HepG2 (cell line): ENCODE measurements at regions not wholly inside any gene's neighbourhood (a gene's known extent, or its start where the extent isn't known, plus 50 kb on each side); places are given as distances from the start of the nearest gene placed in this dataset.

Experiments
- ATAC-seq: fragments of 200-7000 bp; cut with Tn5 transposase; 3 replicates; pipeline ENCODE4 v1.9.1; 2020; ENCODE audit warnings: mild to moderate bottlenecking, moderate library complexity
- BruUV-seq: library from RNA; stranded (reverse); fragments of 400-500 nt; replicated peaks from 2 replicates; lab custom pipeline; 2021; lab: Mats Ljungman, UMichigan
- CTCF ChIA-PET: fragments of 300-600 bp; formaldehyde crosslinking; extraction: SDS; loops from one replicate; lab custom pipeline; 2021; ENCODE audit warnings: low total read pairs, inconsistent platforms, low intra/inter-chr PET ratio; lab: Yijun Ruan, JAX
- POLR2A ChIA-PET: fragments of 350-600 bp; sonication (Branson Sonifier 250); formaldehyde crosslinking; loops from one replicate; lab custom pipeline; 2020; ENCODE audit warnings: antibody characterized with exemption, inconsistent platforms; lab: Yijun Ruan, JAX
- DNase-seq: peaks from one replicate; pipeline ENCODE4 v3.0.0-alpha.2; 2015; ENCODE audit warnings: low spot score
- FAIRE-seq: peaks from 3 replicates; lab custom pipeline; 2011; peaks lifted over from hg19 to GRCh38; lab: Jason Lieb, UNC
- H2AFZ ChIP-seq: one replicate; pipeline ENCODE4 v1.6.1; 2011; ENCODE audit warnings: low read length, inconsistent platforms
- H3K27ac ChIP-seq: fragments of 300-600 bp; 3 replicates; pipeline ENCODE4 v1.8.0; 2011; ENCODE audit warnings: mixed run types, mild to moderate bottlenecking, mixed read lengths, low read length, inconsistent platforms; ENCODE audit not compliant: insufficient read depth; ENCODE audit errors: extremely low read length
- H3K27me3 ChIP-seq, 2 experiments: fragments of 200-600 bp in 1 of 2; 2 replicates in 1 of 2; 3 replicates in 1 of 2; pipeline versions ENCODE4 v1.6.0 to v1.8.0; 2011; ENCODE audit warnings: low read length in 2 of 2, mild to moderate bottlenecking in 2 of 2, moderate library complexity in 2 of 2, inconsistent platforms in 1 of 2; ENCODE audit not compliant: insufficient read depth in 2 of 2, control insufficient read depth in 1 of 2
- H3K36me3 ChIP-seq, 2 experiments: fragments of 200-600 bp in 1 of 2; replicated peaks in 1 of 2; 2 replicates in 1 of 2; 3 replicates in 1 of 2; pipeline versions ENCODE4 v1.5.1 to v1.8.0; 2011; ENCODE audit warnings: low read length in 2 of 2, inconsistent platforms in 1 of 2; ENCODE audit not compliant: insufficient read depth in 2 of 2, control insufficient read depth in 1 of 2
- H3K4me1 ChIP-seq: 2 replicates; pipeline ENCODE4 v1.5.1; 2012; ENCODE audit warnings: low read length, inconsistent platforms; ENCODE audit not compliant: insufficient read depth
- H3K4me2 ChIP-seq: 2 replicates; pipeline ENCODE4 v1.6.0; 2011; ENCODE audit warnings: low read depth, low read length, inconsistent platforms
- H3K4me3 ChIP-seq, 3 experiments: fragments of 200-600 bp in 1 of 3; sonication (generic), shearing (Covaris generic) in 1 of 3; replicated peaks in 1 of 3; 2 replicates each; pipeline ENCODE4 v1.5.1; 2011 to 2016; ENCODE audit warnings: low read length in 3 of 3, inconsistent platforms in 2 of 3, low read depth in 2 of 3, mild to moderate bottlenecking in 2 of 3, control low read depth in 1 of 3, mixed read lengths in 1 of 3; ENCODE audit not compliant: insufficient read depth in 1 of 3
- H3K79me2 ChIP-seq: one replicate; pipeline ENCODE4 v1.6.1; 2011; ENCODE audit warnings: low read length, inconsistent platforms; ENCODE audit not compliant: insufficient read depth
- H3K9ac ChIP-seq: 2 replicates; pipeline ENCODE4 v1.6.0; 2011; ENCODE audit warnings: mild to moderate bottlenecking, low read depth, low read length, inconsistent platforms; ENCODE audit not compliant: insufficient read depth
- H3K9me3 ChIP-seq: 2 replicates; pipeline ENCODE4 v1.5.1; 2012; ENCODE audit warnings: mild to moderate bottlenecking, low read length
- H4K20me1 ChIP-seq: 2 replicates; pipeline ENCODE4 v1.6.0; 2011; ENCODE audit warnings: inconsistent platforms, mild to moderate bottlenecking, low read length, moderate library complexity; ENCODE audit not compliant: insufficient read depth
- CBX2 ChIP-seq, 2 experiments: fragments of 200-600 bp in 1 of 2; sonication (generic); formaldehyde crosslinking in 1 of 2; IDR thresholded peaks; 2 replicates each; pipeline versions ENCODE4 v1.7.0 to v1.8.1; 2018 to 2022; ENCODE audit warnings: low read depth in 2 of 2, low read length in 1 of 2, mild to moderate bottlenecking in 1 of 2, missing genetic modification reagents in 1 of 2
- CCAR2 ChIP-seq: fragments of 200-400 bp; formaldehyde crosslinking; optimal IDR thresholded peaks from 2 replicates; pipeline ENCODE3; 2018; ENCODE audit warnings: low read depth, mild to moderate bottlenecking, low read length, moderate library complexity
- FOXK2 ChIP-seq: fragments of 450-650 bp; IDR thresholded peaks from 2 replicates; pipeline ENCODE4 v1.6.1; 2016
- HOXA3 ChIP-seq: sonication (generic); formaldehyde crosslinking; IDR thresholded peaks from 2 replicates; pipeline ENCODE4 v1.5.0; 2020; ENCODE audit warnings: missing genetic modification reagents
- NRL ChIP-seq: sonication (generic); formaldehyde crosslinking; IDR thresholded peaks from 2 replicates; pipeline ENCODE4 v1.5.0; 2020; ENCODE audit warnings: missing genetic modification reagents, mild to moderate bottlenecking, moderate library complexity, borderline replicate concordance
- SOX6 ChIP-seq, 2 experiments: fragments of 450-650 bp in 1 of 2; sonication (generic) in 1 of 2; formaldehyde crosslinking in 1 of 2; IDR thresholded peaks; 2 replicates each; pipeline versions ENCODE4 v1.4.0 to v1.6.1; 2017 to 2020; ENCODE audit warnings: antibody characterized with exemption in 1 of 2, mild to moderate bottlenecking in 1 of 2, missing genetic modification reagents in 1 of 2
- ZMYM4 ChIP-seq: sonication (generic); formaldehyde crosslinking; IDR thresholded peaks from 2 replicates; pipeline ENCODE4 v1.8.1; 2023; ENCODE audit warnings: mild to moderate bottlenecking, missing genetic modification reagents
- ZNF557 ChIP-seq: sonication (generic); formaldehyde crosslinking; IDR thresholded peaks from 2 replicates; pipeline ENCODE4 v1.4.0; 2020; ENCODE audit warnings: missing genetic modification reagents
- ZNF564 ChIP-seq: sonication (generic); formaldehyde crosslinking; IDR thresholded peaks from 2 replicates; pipeline ENCODE4 v1.8.1; 2023; ENCODE audit warnings: mild to moderate bottlenecking, missing genetic modification reagents
- ZNF652 ChIP-seq: IDR thresholded peaks from 2 replicates; pipeline ENCODE4 v1.6.1; 2016; ENCODE audit warnings: low read depth, borderline replicate concordance
- ZSCAN12 ChIP-seq: sonication (generic); formaldehyde crosslinking; IDR thresholded peaks from 2 replicates; pipeline ENCODE4 v1.9.0; 2021; ENCODE audit warnings: mild to moderate bottlenecking, missing genetic modification reagents
- in situ Hi-C: cut with HindIII; loops from 2 replicates; pipeline ENCODE4 v1.10.0; 2017; ENCODE audit warnings: low pct_unique_long_range_greater_than_20kb; ENCODE audit not compliant: extremely low pct_ligation_motif_present
- intact Hi-C: fragments of 100-400 bp; cut with micrococcal nuclease; formaldehyde crosslinking; loops from one replicate; pipeline ENCODE4 v1.10.0; 2022; ENCODE audit not compliant: unreplicated experiment
- TF ChIP-seq, protein P1 (sequence below): sonication (generic); formaldehyde crosslinking; IDR thresholded peaks from 2 replicates; pipeline ENCODE4 v1.4.0; 2020; ENCODE audit warnings: mild to moderate bottlenecking, missing genetic modification reagents, borderline replicate concordance
- TF ChIP-seq, protein P2 (sequence below), 2 experiments: fragments of 450-650 bp in 1 of 2; sonication (generic) in 1 of 2; formaldehyde crosslinking; IDR thresholded peaks; 2 replicates each; pipeline versions ENCODE4 v1.5.0 to v1.8.0; 2020 to 2022; ENCODE audit warnings: mild to moderate bottlenecking in 1 of 2, missing genetic modification reagents in 1 of 2
- TF ChIP-seq, protein P3 (sequence below): sonication (generic); formaldehyde crosslinking; conservative IDR thresholded peaks from 2 replicates; pipeline ENCODE4 v1.4.0; 2020; ENCODE audit warnings: missing genetic modification reagents
- TF ChIP-seq, protein P4 (sequence below): sonication (generic); formaldehyde crosslinking; IDR thresholded peaks from 2 replicates; pipeline ENCODE4 v1.4.0; 2020; ENCODE audit warnings: missing genetic modification reagents, borderline replicate concordance

DNA sequence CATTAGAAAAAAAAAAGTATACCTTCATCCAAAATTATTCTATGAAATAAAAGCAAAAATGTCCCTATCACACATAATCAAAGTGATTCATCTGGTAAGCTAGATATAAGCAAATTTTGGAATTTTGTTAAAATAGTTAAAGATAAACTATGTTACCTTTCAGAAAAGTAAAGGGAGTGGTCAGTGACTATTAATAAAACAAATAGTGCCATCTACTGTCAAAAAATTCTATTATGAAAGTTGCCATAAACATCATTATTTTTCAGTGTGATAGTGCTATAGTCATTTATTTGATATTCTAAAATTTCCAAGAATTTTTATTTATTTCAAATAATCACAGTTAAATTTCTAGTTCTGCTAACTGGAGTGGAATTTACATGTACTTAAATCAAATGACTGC lies 803.7 kb downstream of the KCNT2 start:
- FAIRE-seq = no peak
- Histone ChIP-seq H3K4me3 (no peak overlapping the region), H3K4me1 (no peaks in the 10 kb centered on the region), H3K27ac (no peak overlapping the region), H3K4me2 (no peak overlapping the region), H3K27me3 (no peaks in the 10 kb centered on the region), H3K9me3 (no peaks in the 10 kb centered on the region), H3K79me2 (no peaks in the 10 kb centered on the region), H2AFZ (no peak overlapping the region), H3K36me3 (no peaks in the 10 kb centered on the region), H4K20me1 (no peaks in the 10 kb centered on the region), H3K9ac (no peak overlapping the region)
- no peak for ATAC-seq
- ChIA-PET CTCF (no interaction called here), POLR2A (no interaction called here)
- in situ Hi-C loops (no loop called here), intact Hi-C loops (no loop called here)
- BruUV-seq = no TSS peak
- DNase-seq = no peak
- TF ChIP-seq, protein P1, sequence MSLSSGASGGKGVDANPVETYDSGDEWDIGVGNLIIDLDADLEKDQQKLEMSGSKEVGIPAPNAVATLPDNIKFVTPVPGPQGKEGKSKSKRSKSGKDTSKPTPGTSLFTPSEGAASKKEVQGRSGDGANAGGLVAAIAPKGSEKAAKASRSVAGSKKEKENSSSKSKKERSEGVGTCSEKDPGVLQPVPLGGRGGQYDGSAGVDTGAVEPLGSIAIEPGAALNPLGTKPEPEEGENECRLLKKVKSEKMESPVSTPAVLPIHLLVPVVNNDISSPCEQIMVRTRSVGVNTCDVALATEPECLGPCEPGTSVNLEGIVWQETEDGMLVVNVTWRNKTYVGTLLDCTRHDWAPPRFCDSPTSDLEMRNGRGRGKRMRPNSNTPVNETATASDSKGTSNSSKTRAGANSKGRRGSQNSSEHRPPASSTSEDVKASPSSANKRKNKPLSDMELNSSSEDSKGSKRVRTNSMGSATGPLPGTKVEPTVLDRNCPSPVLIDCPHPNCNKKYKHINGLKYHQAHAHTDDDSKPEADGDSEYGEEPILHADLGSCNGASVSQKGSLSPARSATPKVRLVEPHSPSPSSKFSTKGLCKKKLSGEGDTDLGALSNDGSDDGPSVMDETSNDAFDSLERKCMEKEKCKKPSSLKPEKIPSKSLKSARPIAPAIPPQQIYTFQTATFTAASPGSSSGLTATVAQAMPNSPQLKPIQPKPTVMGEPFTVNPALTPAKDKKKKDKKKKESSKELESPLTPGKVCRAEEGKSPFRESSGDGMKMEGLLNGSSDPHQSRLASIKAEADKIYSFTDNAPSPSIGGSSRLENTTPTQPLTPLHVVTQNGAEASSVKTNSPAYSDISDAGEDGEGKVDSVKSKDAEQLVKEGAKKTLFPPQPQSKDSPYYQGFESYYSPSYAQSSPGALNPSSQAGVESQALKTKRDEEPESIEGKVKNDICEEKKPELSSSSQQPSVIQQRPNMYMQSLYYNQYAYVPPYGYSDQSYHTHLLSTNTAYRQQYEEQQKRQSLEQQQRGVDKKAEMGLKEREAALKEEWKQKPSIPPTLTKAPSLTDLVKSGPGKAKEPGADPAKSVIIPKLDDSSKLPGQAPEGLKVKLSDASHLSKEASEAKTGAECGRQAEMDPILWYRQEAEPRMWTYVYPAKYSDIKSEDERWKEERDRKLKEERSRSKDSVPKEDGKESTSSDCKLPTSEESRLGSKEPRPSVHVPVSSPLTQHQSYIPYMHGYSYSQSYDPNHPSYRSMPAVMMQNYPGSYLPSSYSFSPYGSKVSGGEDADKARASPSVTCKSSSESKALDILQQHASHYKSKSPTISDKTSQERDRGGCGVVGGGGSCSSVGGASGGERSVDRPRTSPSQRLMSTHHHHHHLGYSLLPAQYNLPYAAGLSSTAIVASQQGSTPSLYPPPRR (CRISPR knock-in tag) = no peak
- TF ChIP-seq, protein P2, sequence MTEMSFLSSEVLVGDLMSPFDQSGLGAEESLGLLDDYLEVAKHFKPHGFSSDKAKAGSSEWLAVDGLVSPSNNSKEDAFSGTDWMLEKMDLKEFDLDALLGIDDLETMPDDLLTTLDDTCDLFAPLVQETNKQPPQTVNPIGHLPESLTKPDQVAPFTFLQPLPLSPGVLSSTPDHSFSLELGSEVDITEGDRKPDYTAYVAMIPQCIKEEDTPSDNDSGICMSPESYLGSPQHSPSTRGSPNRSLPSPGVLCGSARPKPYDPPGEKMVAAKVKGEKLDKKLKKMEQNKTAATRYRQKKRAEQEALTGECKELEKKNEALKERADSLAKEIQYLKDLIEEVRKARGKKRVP (CRISPR knock-in tag; IDR thresholded peaks at IDR 0.05) = no peak
- TF ChIP-seq ZSCAN12 (no peak), FOXK2 (no peak), CCAR2 (no peak), NRL (no peak), ZNF557 (CRISPR knock-in tag) (no peak), HOXA3 (CRISPR knock-in tag) (no peak), ZNF652 (CRISPR knock-in tag) (no peak), SOX6 (IDR thresholded peaks at IDR 0.05) (no peak), SOX6 (CRISPR knock-in tag; IDR thresholded peaks at IDR 0.05) (no peak), CBX2 (IDR thresholded peaks at IDR 0.05; ENCODE audit: low read depth, low read length) (no peak), CBX2 (CRISPR knock-in tag; IDR thresholded peaks at IDR 0.05; ENCODE audit: low read depth) (no peak), ZMYM4 (CRISPR knock-in tag) (no peak), ZNF564 (CRISPR knock-in tag) (no peak)
- TF ChIP-seq, protein P3, sequence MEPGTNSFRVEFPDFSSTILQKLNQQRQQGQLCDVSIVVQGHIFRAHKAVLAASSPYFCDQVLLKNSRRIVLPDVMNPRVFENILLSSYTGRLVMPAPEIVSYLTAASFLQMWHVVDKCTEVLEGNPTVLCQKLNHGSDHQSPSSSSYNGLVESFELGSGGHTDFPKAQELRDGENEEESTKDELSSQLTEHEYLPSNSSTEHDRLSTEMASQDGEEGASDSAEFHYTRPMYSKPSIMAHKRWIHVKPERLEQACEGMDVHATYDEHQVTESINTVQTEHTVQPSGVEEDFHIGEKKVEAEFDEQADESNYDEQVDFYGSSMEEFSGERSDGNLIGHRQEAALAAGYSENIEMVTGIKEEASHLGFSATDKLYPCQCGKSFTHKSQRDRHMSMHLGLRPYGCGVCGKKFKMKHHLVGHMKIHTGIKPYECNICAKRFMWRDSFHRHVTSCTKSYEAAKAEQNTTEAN = no peak
- TF ChIP-seq, protein P4, sequence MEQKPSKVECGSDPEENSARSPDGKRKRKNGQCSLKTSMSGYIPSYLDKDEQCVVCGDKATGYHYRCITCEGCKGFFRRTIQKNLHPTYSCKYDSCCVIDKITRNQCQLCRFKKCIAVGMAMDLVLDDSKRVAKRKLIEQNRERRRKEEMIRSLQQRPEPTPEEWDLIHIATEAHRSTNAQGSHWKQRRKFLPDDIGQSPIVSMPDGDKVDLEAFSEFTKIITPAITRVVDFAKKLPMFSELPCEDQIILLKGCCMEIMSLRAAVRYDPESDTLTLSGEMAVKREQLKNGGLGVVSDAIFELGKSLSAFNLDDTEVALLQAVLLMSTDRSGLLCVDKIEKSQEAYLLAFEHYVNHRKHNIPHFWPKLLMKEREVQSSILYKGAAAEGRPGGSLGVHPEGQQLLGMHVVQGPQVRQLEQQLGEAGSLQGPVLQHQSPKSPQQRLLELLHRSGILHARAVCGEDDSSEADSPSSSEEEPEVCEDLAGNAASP (CRISPR knock-in tag) = no peak
